Activated CD4-positive, alpha-beta T cell treated with anti-CD3 and anti-CD28 coated beads, Interleukin-2, amount 10 ng/mL, durations not matched to agents 24 days and 14 days (primary cell): ENCODE measurements at regions not wholly inside any gene's neighbourhood (a gene's known extent, or its start where the extent isn't known, plus 50 kb on each side); places are given as distances from the start of the nearest gene placed in this dataset.
"Not testable (repeated sequence)": the region's sequence is repeated elsewhere in the genome, so short reads cannot be mapped to it uniquely, and the experiment has no call there.

ENCODE experiments used
- DNase-seq: peaks from one replicate; pipeline ENCODE4 v3.0.0; 2022
- H3K27ac Mint-ChIP-seq: one replicate; pipeline ENCODE4 v1.8.0; 2022; ENCODE audit warnings: mild to moderate bottlenecking, mixed read lengths
- H3K27me3 Mint-ChIP-seq: one replicate; pipeline ENCODE4 v1.8.0; 2022; ENCODE audit warnings: mixed read lengths
- H3K36me3 Mint-ChIP-seq: one replicate; pipeline ENCODE4 v1.8.0; 2022; ENCODE audit warnings: low read depth, mild to moderate bottlenecking, mixed read lengths
- H3K4me1 Mint-ChIP-seq: one replicate; pipeline ENCODE4 v1.8.0; 2021; ENCODE audit warnings: mixed read lengths
- H3K4me3 Mint-ChIP-seq: one replicate; pipeline ENCODE4 v1.8.0; 2022; ENCODE audit warnings: mild to moderate bottlenecking, moderate library complexity, mixed read lengths
- H3K9me3 Mint-ChIP-seq: one replicate; pipeline ENCODE4 v1.8.0; 2021; ENCODE audit warnings: mixed read lengths
- intact Hi-C: fragments of 100-400 bp; cut with micrococcal nuclease; formaldehyde crosslinking; loops from one replicate; pipeline ENCODE4 v1.15.1; 2023

- no peak for DNase-seq
- intact Hi-C loops = no loop called here
- Mint-ChIP-seq H3K4me1 (no peaks in the 10 kb centered on the region), H3K27ac (no peak overlapping the region), H3K36me3 (no peaks in the 10 kb centered on the region), H3K9me3 (no peaks in the 10 kb centered on the region), H3K27me3 (no peaks in the 10 kb centered on the region), H3K4me3 (no peak overlapping the region)
Measured at GRCh38 chr17:52979921-52980320, 821.4 kb upstream of the CA10 start.

GRCh38 chr17:52965856-52966255, 807.3 kb upstream of the CA10 start:
- Mint-ChIP-seq H3K4me3 (no peak overlapping the region), H3K4me1 (no peaks in the 10 kb centered on the region), H3K27me3 (no peaks in the 10 kb centered on the region), H3K9me3 (peaks cover 4% of the 10 kb centered on the region), H3K36me3 (no peaks in the 10 kb centered on the region), H3K27ac (no peak overlapping the region)
- DNase-seq = no peak
- intact Hi-C loops = no loop called here

GRCh38 chr17:52961751-52962150, 803.2 kb upstream of the CA10 start:
- H3K27me3 Mint-ChIP-seq, H3K27ac Mint-ChIP-seq, DNase-seq, H3K4me3 Mint-ChIP-seq, H3K9me3 Mint-ChIP-seq, H3K36me3 Mint-ChIP-seq, H3K4me1 Mint-ChIP-seq, intact Hi-C loops: not testable (repeated sequence)

- Mint-ChIP-seq H3K4me3 (no peak overlapping the region), H3K36me3 (no peaks in the 10 kb centered on the region), H3K4me1 (no peaks in the 10 kb centered on the region), H3K9me3 (peaks cover 4% of the 10 kb centered on the region), H3K27ac (no peak overlapping the region), H3K27me3 (no peaks in the 10 kb centered on the region)
- intact Hi-C loops = no loop called here
- DNase-seq = no peak
Measured at GRCh38 chr17:52957411-52957810, 798.9 kb upstream of the CA10 start.

- no peak overlapping the region for H3K4me3 Mint-ChIP-seq
- H3K36me3 Mint-ChIP-seq = no peaks in the 10 kb centered on the region
- no peaks in the 10 kb centered on the region for H3K27me3 Mint-ChIP-seq
- no peak overlapping the region for H3K27ac Mint-ChIP-seq
- no peak for DNase-seq
- H3K9me3 Mint-ChIP-seq = no peaks in the 10 kb centered on the region
- intact Hi-C loops = no loop called here
- H3K4me1 Mint-ChIP-seq = no peaks in the 10 kb centered on the region
Measured at GRCh38 chr17:52947418-52947817, 788.9 kb upstream of the CA10 start.

GRCh38 chr17:52938623-52939230, 780.2 kb upstream of the CA10 start:
- no peaks in the 10 kb centered on the region for H3K27me3 Mint-ChIP-seq
- H3K36me3 Mint-ChIP-seq = no peaks in the 10 kb centered on the region
- no peak for DNase-seq
- no peak overlapping the region for H3K27ac Mint-ChIP-seq
- H3K9me3 Mint-ChIP-seq = peaks cover 10% of the 10 kb centered on the region
- H3K4me3 Mint-ChIP-seq = no peak overlapping the region
- intact Hi-C loops = no loop called here
- H3K4me1 Mint-ChIP-seq = no peaks in the 10 kb centered on the region

- no peaks in the 10 kb centered on the region for H3K36me3 Mint-ChIP-seq
- H3K4me3 Mint-ChIP-seq = no peak overlapping the region
Measured at GRCh38 chr17:52930581-52930980, 772.1 kb upstream of the CA10 start.

GRCh38 chr17:52930145-52930544, 771.6 kb upstream of the CA10 start:
- H3K4me1 Mint-ChIP-seq = no peaks in the 10 kb centered on the region
- H3K4me3 Mint-ChIP-seq = no peak overlapping the region
- no peak for DNase-seq
- H3K27ac Mint-ChIP-seq = no peak overlapping the region
- H3K36me3 Mint-ChIP-seq = no peaks in the 10 kb centered on the region
- intact Hi-C loops = no loop called here
- H3K9me3 Mint-ChIP-seq = peaks cover 3% of the 10 kb centered on the region
- no peaks in the 10 kb centered on the region for H3K27me3 Mint-ChIP-seq

More at GRCh38 chr17:52930581-52930980, 772.1 kb upstream of the CA10 start:
- no peaks in the 10 kb centered on the region for H3K4me1 Mint-ChIP-seq
- H3K27ac Mint-ChIP-seq = no peak overlapping the region
- intact Hi-C loops = no loop called here
- no peaks in the 10 kb centered on the region for H3K27me3 Mint-ChIP-seq
- DNase-seq = no peak
- peaks cover 6% of the 10 kb centered on the region for H3K9me3 Mint-ChIP-seq

GRCh38 chr17:52923658-52924057, 765.1 kb upstream of the CA10 start:
- Mint-ChIP-seq H3K4me3 (no peak overlapping the region), H3K27ac (no peak overlapping the region), H3K27me3 (no peaks in the 10 kb centered on the region), H3K4me1 (no peaks in the 10 kb centered on the region), H3K36me3 (no peaks in the 10 kb centered on the region), H3K9me3 (no peaks in the 10 kb centered on the region)
- intact Hi-C loops = no loop called here
- DNase-seq = no peak

- Mint-ChIP-seq H3K27me3 (no peaks in the 10 kb centered on the region), H3K9me3 (peaks cover 6% of the 10 kb centered on the region), H3K27ac (no peak overlapping the region), H3K36me3 (no peaks in the 10 kb centered on the region), H3K4me1 (no peaks in the 10 kb centered on the region), H3K4me3 (no peak overlapping the region)
- no peak for DNase-seq
- intact Hi-C loops = no loop called here
Measured at GRCh38 chr17:52899235-52899634, 740.7 kb upstream of the CA10 start.

- Mint-ChIP-seq H3K9me3 (peaks cover 3% of the 10 kb centered on the region), H3K4me1 (no peaks in the 10 kb centered on the region), H3K27me3 (no peaks in the 10 kb centered on the region), H3K4me3 (no peak overlapping the region), H3K36me3 (no peaks in the 10 kb centered on the region), H3K27ac (no peak overlapping the region)
- intact Hi-C loops = no loop called here
- DNase-seq = no peak
Measured at GRCh38 chr17:52895272-52895671, 736.8 kb upstream of the CA10 start.

- no peak overlapping the region for H3K27ac Mint-ChIP-seq
- no peaks in the 10 kb centered on the region for H3K27me3 Mint-ChIP-seq
- intact Hi-C loops = no loop called here
- no peaks in the 10 kb centered on the region for H3K4me1 Mint-ChIP-seq
- H3K36me3 Mint-ChIP-seq = no peaks in the 10 kb centered on the region
- H3K9me3 Mint-ChIP-seq = no peaks in the 10 kb centered on the region
- DNase-seq = no peak
- no peak overlapping the region for H3K4me3 Mint-ChIP-seq
Measured at GRCh38 chr17:52892334-52892733, 733.8 kb upstream of the CA10 start.

- DNase-seq = no peak
- H3K4me3 Mint-ChIP-seq = no peak overlapping the region
- no peaks in the 10 kb centered on the region for H3K36me3 Mint-ChIP-seq
- intact Hi-C loops = no loop called here
- no peaks in the 10 kb centered on the region for H3K4me1 Mint-ChIP-seq
- no peaks in the 10 kb centered on the region for H3K27me3 Mint-ChIP-seq
- H3K9me3 Mint-ChIP-seq = no peaks in the 10 kb centered on the region
- no peak overlapping the region for H3K27ac Mint-ChIP-seq
Measured at GRCh38 chr17:52885882-52886281, 727.4 kb upstream of the CA10 start.

GRCh38 chr17:52883907-52884491, 725.5 kb upstream of the CA10 start:
- H3K4me1 Mint-ChIP-seq, intact Hi-C loops, H3K27me3 Mint-ChIP-seq, H3K36me3 Mint-ChIP-seq, H3K9me3 Mint-ChIP-seq, H3K27ac Mint-ChIP-seq, DNase-seq, H3K4me3 Mint-ChIP-seq: not testable (repeated sequence)

GRCh38 chr17:52846767-52847166, 688.3 kb upstream of the CA10 start:
- H3K36me3 Mint-ChIP-seq, H3K9me3 Mint-ChIP-seq, intact Hi-C loops, H3K27me3 Mint-ChIP-seq, H3K4me1 Mint-ChIP-seq, DNase-seq, H3K27ac Mint-ChIP-seq, H3K4me3 Mint-ChIP-seq: not testable (repeated sequence)
